Urothelium cell line (cell line): ENCODE measurements at regions not wholly inside any gene's neighbourhood (a gene's known extent, or its start where the extent isn't known, plus 50 kb on each side); places are given as distances from the start of the nearest gene placed in this dataset.
"Not testable (repeated sequence)": the region's sequence is repeated elsewhere in the genome, so short reads cannot be mapped to it uniquely, and the experiment has no call there.

Experiments
- DNase-seq: peaks from one replicate; pipeline ENCODE4 v3.0.0; 2011; ENCODE audit warnings: low spot score, mixed read lengths
- FAIRE-seq: peaks from 2 replicates; lab custom pipeline; 2011; peaks lifted over from hg19 to GRCh38; lab: Jason Lieb, UNC

GRCh38 chr4:81789741-81790399, 318.2 kb upstream of the RASGEF1B start:
- DNase-seq (no peak), FAIRE-seq (no peak)

GRCh38 chr4:81789158-81789557, 317.5 kb upstream of the RASGEF1B start:
- DNase-seq (no peak), FAIRE-seq (no peak)

- FAIRE-seq (no peak), DNase-seq (no peak)
Measured at GRCh38 chr4:81786766-81787165, 315.1 kb upstream of the RASGEF1B start.

- FAIRE-seq = no peak
- no peak for DNase-seq
Measured at GRCh38 chr4:81786063-81786763, 314.5 kb upstream of the RASGEF1B start.

- DNase-seq = no peak
- no peak for FAIRE-seq
Measured at GRCh38 chr4:81785338-81785737, 313.6 kb upstream of the RASGEF1B start.

GRCh38 chr4:81783558-81783957, 311.9 kb upstream of the RASGEF1B start:
- FAIRE-seq (no peak), DNase-seq (no peak)

- FAIRE-seq (no peak), DNase-seq (no peak)
Measured at GRCh38 chr4:81781799-81782198, 310.1 kb upstream of the RASGEF1B start.

GRCh38 chr4:81777718-81778117, 306.0 kb upstream of the RASGEF1B start:
- not testable (repeated sequence) for FAIRE-seq, DNase-seq

GRCh38 chr4:81776794-81777193, 305.1 kb upstream of the RASGEF1B start:
- DNase-seq (no peak), FAIRE-seq (no peak)

- DNase-seq (no peak), FAIRE-seq (no peak)
Measured at GRCh38 chr4:81773557-81773956, 301.9 kb upstream of the RASGEF1B start.

- FAIRE-seq = no peak
Measured at GRCh38 chr4:81771721-81772120, 300.0 kb upstream of the RASGEF1B start.

GRCh38 chr4:81769244-81769643, 297.5 kb upstream of the RASGEF1B start:
- FAIRE-seq = no peak
- DNase-seq = no peak

More at GRCh38 chr4:81771721-81772120, 300.0 kb upstream of the RASGEF1B start:
- no peak for DNase-seq

- FAIRE-seq (no peak), DNase-seq (no peak)
Measured at GRCh38 chr4:81758574-81759264, 287.0 kb upstream of the RASGEF1B start.

- DNase-seq = no peak
- FAIRE-seq = no peak
Measured at GRCh38 chr4:81757691-81758090, 286.0 kb upstream of the RASGEF1B start.

GRCh38 chr4:81756973-81757372, 285.3 kb upstream of the RASGEF1B start:
- DNase-seq (no peak), FAIRE-seq (no peak)

- DNase-seq = no peak
- FAIRE-seq = no peak
Measured at GRCh38 chr4:81756042-81756441, 284.3 kb upstream of the RASGEF1B start.

GRCh38 chr4:81754169-81754568, 282.5 kb upstream of the RASGEF1B start:
- peak; percentile 32 for FAIRE-seq
- DNase-seq = no peak

- DNase-seq (no peak), FAIRE-seq (no peak)
Measured at GRCh38 chr4:81751531-81752289, 280.0 kb upstream of the RASGEF1B start.

GRCh38 chr4:81747242-81747930, 275.7 kb upstream of the RASGEF1B start:
- DNase-seq (no peak), FAIRE-seq (no peak)

- DNase-seq (no peak), FAIRE-seq (no peak)
Measured at GRCh38 chr4:81746773-81747172, 275.1 kb upstream of the RASGEF1B start.

- DNase-seq (no peak), FAIRE-seq (no peak)
Measured at GRCh38 chr4:81746071-81746470, 274.4 kb upstream of the RASGEF1B start.
